ENCODE measurements at regions not wholly inside any gene's neighbourhood (a gene's known extent, or its start where the extent isn't known, plus 50 kb on each side); places are given as distances from the start of the nearest gene placed in this dataset.

GRCh38 chr2:19744456-19745199 is 157.2 kb downstream of the TTC32 start:
- TF ChIP-seq CTCF (conservative IDR thresholded peaks at IDR 0.05) (no peak), EZH2 (IDR thresholded peaks at IDR 0.05; ENCODE audit: low read depth) (no peak)
- Histone ChIP-seq H3K4me2 (no peak overlapping the region), H3K79me2 (ENCODE audit: low read depth) (no peaks in the 10 kb centered on the region), H3K27me3 (ENCODE audit: insufficient read depth, low read depth) (no peaks in the 10 kb centered on the region), H2AFZ (no peak overlapping the region), H3K4me1 (replicated peaks; ENCODE audit: insufficient read depth) (no peaks in the 10 kb centered on the region), H3K36me3 (ENCODE audit: low read depth) (no peaks in the 10 kb centered on the region), H3F3A (ENCODE audit: insufficient read depth, low read depth) (no peaks in the 10 kb centered on the region), H4K20me1 (ENCODE audit: insufficient read depth) (no peaks in the 10 kb centered on the region), H3K27ac (no peak overlapping the region), H3K9me3 (ENCODE audit: insufficient read depth, low read depth) (no peaks in the 10 kb centered on the region), H3K9me2 (ENCODE audit: insufficient read depth) (no peaks in the 10 kb centered on the region), H3K4me3 (no peak overlapping the region)
- no peak for DNase-seq
- BruUV-seq (replicated peaks): no TSS peak
- intact Hi-C loops (cut with micrococcal nuclease; ENCODE audit: unreplicated experiment): no loop called here
- ChIA-PET CTCF (no interaction called here), POLR2A (ENCODE audit: unreplicated experiment) (no interaction called here)

GRCh38 chr2:19743641-19744040 is 158.1 kb downstream of the TTC32 start:
- no peaks in the 10 kb centered on the region for H3K9me3 ChIP-seq (ENCODE audit: insufficient read depth, low read depth)
- no peaks in the 10 kb centered on the region for H3K4me1 ChIP-seq (replicated peaks; ENCODE audit: insufficient read depth)
- BruUV-seq (replicated peaks): no TSS peak
- H2AFZ ChIP-seq: no peak overlapping the region
- H3F3A ChIP-seq (ENCODE audit: insufficient read depth, low read depth): no peaks in the 10 kb centered on the region
- no peak for DNase-seq
- no peaks in the 10 kb centered on the region for H3K36me3 ChIP-seq (ENCODE audit: low read depth)
- TF ChIP-seq CTCF (conservative IDR thresholded peaks at IDR 0.05): no peak
- no peak for TF ChIP-seq EZH2 (IDR thresholded peaks at IDR 0.05; ENCODE audit: low read depth)
- intact Hi-C loops (cut with micrococcal nuclease; ENCODE audit: unreplicated experiment): no loop called here
- H4K20me1 ChIP-seq (ENCODE audit: insufficient read depth): no peaks in the 10 kb centered on the region
- CTCF ChIA-PET: no interaction called here
- no peak overlapping the region for H3K27ac ChIP-seq
- H3K4me3 ChIP-seq: no peak overlapping the region
- no peaks in the 10 kb centered on the region for H3K79me2 ChIP-seq (ENCODE audit: low read depth)
- no peaks in the 10 kb centered on the region for H3K27me3 ChIP-seq (ENCODE audit: insufficient read depth, low read depth)
- H3K9me2 ChIP-seq (ENCODE audit: insufficient read depth): no peaks in the 10 kb centered on the region
- no peak overlapping the region for H3K4me2 ChIP-seq
- POLR2A ChIA-PET (ENCODE audit: unreplicated experiment): no interaction called here

GRCh38 chr2:19742872-19743271 is 158.9 kb downstream of the TTC32 start:
- Histone ChIP-seq H3K27ac (no peak overlapping the region), H3K79me2 (ENCODE audit: low read depth) (no peaks in the 10 kb centered on the region), H3K4me1 (replicated peaks; ENCODE audit: insufficient read depth) (no peaks in the 10 kb centered on the region), H4K20me1 (ENCODE audit: insufficient read depth) (no peaks in the 10 kb centered on the region), H3K9me3 (ENCODE audit: insufficient read depth, low read depth) (no peaks in the 10 kb centered on the region), H3K4me2 (no peak overlapping the region), H3K4me3 (no peak overlapping the region), H3F3A (ENCODE audit: insufficient read depth, low read depth) (no peaks in the 10 kb centered on the region), H3K27me3 (ENCODE audit: insufficient read depth, low read depth) (no peaks in the 10 kb centered on the region), H3K36me3 (ENCODE audit: low read depth) (no peaks in the 10 kb centered on the region), H2AFZ (no peak overlapping the region), H3K9me2 (ENCODE audit: insufficient read depth) (no peaks in the 10 kb centered on the region)
- no peak for DNase-seq
- intact Hi-C loops (cut with micrococcal nuclease; ENCODE audit: unreplicated experiment): no loop called here
- ChIA-PET CTCF (no interaction called here), POLR2A (ENCODE audit: unreplicated experiment) (no interaction called here)
- BruUV-seq (replicated peaks): no TSS peak
- TF ChIP-seq EZH2 (IDR thresholded peaks at IDR 0.05; ENCODE audit: low read depth) (no peak), CTCF (conservative IDR thresholded peaks at IDR 0.05) (no peak)
